GM10248 (cell line): ENCODE measurements at regions not wholly inside any gene's neighbourhood (a gene's known extent, or its start where the extent isn't known, plus 50 kb on each side); places are given as distances from the start of the nearest gene placed in this dataset.
"Not testable (repeated sequence)": the region's sequence is repeated elsewhere in the genome, so short reads cannot be mapped to it uniquely, and the experiment has no call there.

Source experiments
- CTCF ChIA-PET: fragments of 300-600 bp; sonication (Branson Sonifier 250); formaldehyde crosslinking; extraction: SDS; loops from one replicate; lab custom pipeline; 2021; ENCODE audit warnings: antibody characterized with exemption; lab: Yijun Ruan, JAX
- POLR2A ChIA-PET: fragments of 350-650 bp; sonication (Branson Sonifier 250); formaldehyde crosslinking; extraction: SDS; loops from one replicate; lab custom pipeline; 2020; ENCODE audit warnings: antibody characterized with exemption; lab: Yijun Ruan, JAX
- DNase-seq: peaks from one replicate; pipeline ENCODE4 v3.0.0; 2012; ENCODE audit errors: extremely low spot score
- TF ChIP-seq, protein P1 (sequence below): IDR thresholded peaks from 2 replicates; pipeline ENCODE4 v1.5.1; 2012; ENCODE audit warnings: mild to moderate bottlenecking, low read depth; ENCODE audit errors: extremely low read depth, missing control alignments, control extremely low read depth

DNA sequence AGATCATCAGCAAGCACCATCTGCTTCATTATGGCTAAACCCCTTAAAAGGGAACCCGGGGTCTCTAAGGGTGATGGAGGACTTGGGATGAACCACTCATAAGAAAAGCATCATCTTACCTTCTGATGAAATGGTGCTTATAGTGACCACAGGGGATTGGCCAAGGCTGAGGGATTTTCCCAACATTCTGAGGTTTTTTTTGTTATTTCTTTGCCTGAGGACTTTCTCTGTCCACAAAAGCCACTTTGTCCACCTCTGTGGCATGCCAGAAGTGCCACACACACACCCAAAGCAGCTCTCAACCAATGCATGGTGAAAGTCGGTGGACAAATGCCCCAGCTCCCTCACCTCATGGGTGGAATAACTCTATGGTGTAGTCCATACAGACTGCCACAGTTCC is 79.3 kb upstream of the TOP1 start:
- ChIA-PET CTCF (interaction anchor here (1.6 to 2.4 kb wide), 2 partner anchors 11 to 14 kb away, joined by 3 to 11 read pairs; no protein-coding TSS in a partner anchor), POLR2A (no interaction called here)
- DNase-seq = no peak
- TF ChIP-seq, protein P1, sequence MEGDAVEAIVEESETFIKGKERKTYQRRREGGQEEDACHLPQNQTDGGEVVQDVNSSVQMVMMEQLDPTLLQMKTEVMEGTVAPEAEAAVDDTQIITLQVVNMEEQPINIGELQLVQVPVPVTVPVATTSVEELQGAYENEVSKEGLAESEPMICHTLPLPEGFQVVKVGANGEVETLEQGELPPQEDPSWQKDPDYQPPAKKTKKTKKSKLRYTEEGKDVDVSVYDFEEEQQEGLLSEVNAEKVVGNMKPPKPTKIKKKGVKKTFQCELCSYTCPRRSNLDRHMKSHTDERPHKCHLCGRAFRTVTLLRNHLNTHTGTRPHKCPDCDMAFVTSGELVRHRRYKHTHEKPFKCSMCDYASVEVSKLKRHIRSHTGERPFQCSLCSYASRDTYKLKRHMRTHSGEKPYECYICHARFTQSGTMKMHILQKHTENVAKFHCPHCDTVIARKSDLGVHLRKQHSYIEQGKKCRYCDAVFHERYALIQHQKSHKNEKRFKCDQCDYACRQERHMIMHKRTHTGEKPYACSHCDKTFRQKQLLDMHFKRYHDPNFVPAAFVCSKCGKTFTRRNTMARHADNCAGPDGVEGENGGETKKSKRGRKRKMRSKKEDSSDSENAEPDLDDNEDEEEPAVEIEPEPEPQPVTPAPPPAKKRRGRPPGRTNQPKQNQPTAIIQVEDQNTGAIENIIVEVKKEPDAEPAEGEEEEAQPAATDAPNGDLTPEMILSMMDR = no peak

DNA sequence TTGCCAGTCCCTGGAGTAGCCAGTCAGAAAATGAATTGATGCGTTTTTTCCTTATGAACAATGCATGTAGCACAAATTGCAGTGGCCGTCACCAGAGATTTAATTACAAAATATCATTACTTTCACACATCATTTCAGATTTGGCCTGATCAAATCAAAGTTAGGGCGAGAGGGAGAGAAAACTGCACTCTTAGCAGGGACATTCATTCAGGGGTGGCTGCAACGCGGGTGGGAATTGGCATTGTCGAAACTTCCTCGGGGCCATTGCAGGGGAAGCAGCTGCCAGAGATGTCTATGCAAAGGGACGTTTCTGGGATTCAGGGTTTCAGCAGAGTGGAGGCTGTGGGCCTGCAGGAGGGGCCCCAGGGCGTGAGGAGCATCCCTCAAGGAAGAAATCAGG is 76.5 kb upstream of the TOP1 start:
- no peak for DNase-seq
- POLR2A ChIA-PET = no interaction called here
- CTCF ChIA-PET = interaction anchor here (1.4 to 3.0 kb wide), 5 partner anchors 9 to 211 kb away, joined by 6 to 30 read pairs (median 8); no protein-coding TSS in a partner anchor
- TF ChIP-seq, protein P1 = no peak

DNA sequence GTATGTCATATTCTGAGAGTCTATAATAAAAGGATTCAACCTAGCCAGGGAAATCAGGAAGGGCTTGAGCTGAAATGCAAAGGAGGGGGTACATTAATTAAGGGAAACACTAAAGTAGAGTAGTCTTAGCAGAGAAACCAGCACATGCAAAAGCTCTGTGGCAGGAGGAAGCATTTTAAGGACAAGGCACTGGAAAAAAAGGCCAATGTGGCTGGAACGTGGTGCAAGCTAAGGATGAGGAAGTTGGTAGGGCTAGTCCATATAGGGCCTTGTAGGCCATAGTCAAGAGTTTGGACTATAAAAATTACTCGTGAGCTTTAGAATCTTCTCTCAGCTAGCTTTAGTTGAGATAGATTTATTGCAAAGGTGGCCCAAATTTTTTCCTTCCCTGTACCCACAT is 75.2 kb upstream of the TOP1 start:
- TF ChIP-seq, protein P1 = no peak
- DNase-seq = no peak
- POLR2A ChIA-PET = no interaction called here

DNA sequence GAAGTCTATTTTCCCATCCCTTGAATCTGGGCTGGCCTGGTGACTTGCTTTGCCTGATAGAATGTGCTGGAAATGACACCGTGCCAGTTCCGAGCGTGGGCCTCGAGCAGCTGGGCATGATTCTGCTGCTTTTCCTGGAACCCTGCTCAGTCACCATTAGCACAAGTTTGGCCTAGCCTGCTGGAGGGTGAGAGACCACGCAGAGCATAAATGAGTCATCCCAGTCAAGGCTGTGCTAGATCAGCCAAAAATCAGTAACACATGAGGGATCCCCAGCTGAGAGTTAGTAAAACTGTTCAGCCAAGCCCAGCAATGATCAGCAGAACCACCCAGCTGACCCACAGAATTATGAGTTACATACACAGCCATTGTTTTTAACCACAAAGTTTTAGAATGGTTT is 74.8 kb upstream of the TOP1 start:
- CTCF ChIA-PET = interaction anchor here (1.0 to 3.0 kb wide), 7 partner anchors 9 to 279 kb away, joined by 3 to 30 read pairs (median 6); no protein-coding TSS in a partner anchor
- TF ChIP-seq, protein P1 = no peak
- no peak for DNase-seq
- POLR2A ChIA-PET = no interaction called here

More for the DNA sequence above, 75.2 kb upstream of the TOP1 start:
- CTCF ChIA-PET = interaction anchor here (0.9 to 3.0 kb wide), 8 partner anchors 9 to 1688 kb away, joined by 3 to 30 read pairs (median 5); no protein-coding TSS in a partner anchor

DNA sequence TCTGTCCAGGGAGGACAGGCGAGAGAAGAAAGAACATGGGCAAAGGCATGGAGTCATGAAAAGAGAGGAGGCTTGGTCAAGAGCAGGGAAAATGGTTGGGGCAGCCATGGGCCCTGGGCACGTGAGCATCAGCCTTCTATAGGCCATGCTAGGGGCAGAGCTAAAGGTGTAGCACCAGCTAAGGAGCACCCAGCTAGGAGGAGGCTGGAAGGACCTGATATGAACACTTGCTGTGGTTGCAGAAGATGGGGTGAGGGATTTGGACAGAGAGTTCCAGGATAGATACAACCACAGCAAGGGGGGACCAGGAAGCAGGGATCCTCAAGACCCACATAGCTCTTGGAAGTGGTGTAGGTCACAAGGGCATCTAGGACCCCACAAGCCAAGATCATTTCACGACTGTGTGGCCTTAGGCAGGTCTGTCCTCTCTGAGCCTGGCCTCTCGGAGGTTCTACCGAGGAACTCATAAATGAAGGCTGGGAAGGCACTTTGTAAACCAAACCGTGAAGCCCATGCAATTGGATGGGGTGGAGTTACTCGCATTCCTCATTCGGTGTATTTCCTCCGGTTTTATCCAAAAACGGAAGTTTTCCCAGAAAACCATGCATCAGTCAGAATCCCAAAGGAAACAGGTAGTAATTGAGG is 74.0 kb upstream of the TOP1 start:
- TF ChIP-seq, protein P1 = no peak
- DNase-seq = no peak
- CTCF ChIA-PET = interaction anchor here (1.3 to 3.0 kb wide), 3 partner anchors 8 to 157 kb away, joined by 4 to 30 read pairs (median 12); no protein-coding TSS in a partner anchor
- POLR2A ChIA-PET = no interaction called here

DNA sequence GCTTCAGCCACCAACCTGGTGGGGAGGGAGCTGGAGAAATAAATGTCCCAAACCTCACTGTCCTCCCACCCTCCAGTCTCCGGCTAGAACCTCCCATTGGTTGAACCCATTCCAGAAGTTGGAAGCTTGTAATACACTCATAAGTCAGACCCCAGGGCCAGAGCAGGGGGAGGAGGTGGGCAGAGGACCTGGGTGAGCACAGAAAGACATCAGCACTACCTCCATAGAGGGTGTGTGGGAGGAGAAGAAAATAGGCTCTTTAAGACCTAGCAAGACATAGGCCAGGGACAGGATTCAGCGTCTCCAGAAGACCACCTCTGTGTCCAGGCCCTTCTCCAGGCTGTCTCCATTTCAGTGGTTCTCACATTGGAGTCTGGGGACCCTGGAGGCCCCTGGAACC is 73.3 kb upstream of the TOP1 start:
- TF ChIP-seq, protein P1 = no peak
- CTCF ChIA-PET = no interaction called here
- DNase-seq = no peak
- POLR2A ChIA-PET = no interaction called here

DNA sequence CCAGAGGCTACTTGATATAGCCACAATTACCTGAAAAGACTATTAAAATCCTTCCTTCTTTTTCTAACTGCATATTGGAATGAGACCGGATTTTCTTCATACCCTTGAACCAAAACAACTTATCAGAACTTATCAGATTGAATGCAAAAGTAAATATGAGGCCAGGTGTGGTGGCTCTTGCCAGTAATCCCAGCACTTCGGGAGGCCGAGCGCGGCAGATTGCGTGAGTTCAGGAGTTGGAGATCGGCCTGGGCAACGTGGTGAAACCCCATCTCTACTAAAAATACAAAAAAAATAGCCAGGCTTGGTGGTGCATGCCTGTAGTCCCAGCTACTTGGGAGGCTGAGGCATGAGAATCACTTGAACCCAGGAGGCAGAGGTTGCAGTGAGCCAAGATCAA is 72.8 kb upstream of the TOP1 start:
- DNase-seq, POLR2A ChIA-PET: not testable (repeated sequence)
- CTCF ChIA-PET = interaction anchor here (0.8 to 1.3 kb wide), 3 partner anchors 10 to 1691 kb away, joined by 3 read pairs; no protein-coding TSS in a partner anchor
